Activated CD4-positive, alpha-beta T cell treated with anti-CD3 and anti-CD28 coated beads, Interleukin-2, Interleukin-4, amounts not matched to agents 100 ng/mL and 50 ng/mL, durations not matched to agents 16 hours and 8 hours (primary cell): ENCODE measurements at regions not wholly inside any gene's neighbourhood (a gene's known extent, or its start where the extent isn't known, plus 50 kb on each side); places are given as distances from the start of the nearest gene placed in this dataset.
"Not testable (repeated sequence)": the region's sequence is repeated elsewhere in the genome, so short reads cannot be mapped to it uniquely, and the experiment has no call there.

Source experiments
- DNase-seq: peaks from one replicate; pipeline ENCODE4 v3.0.0-alpha.2; 2020; ENCODE audit warnings: low spot score

DNA sequence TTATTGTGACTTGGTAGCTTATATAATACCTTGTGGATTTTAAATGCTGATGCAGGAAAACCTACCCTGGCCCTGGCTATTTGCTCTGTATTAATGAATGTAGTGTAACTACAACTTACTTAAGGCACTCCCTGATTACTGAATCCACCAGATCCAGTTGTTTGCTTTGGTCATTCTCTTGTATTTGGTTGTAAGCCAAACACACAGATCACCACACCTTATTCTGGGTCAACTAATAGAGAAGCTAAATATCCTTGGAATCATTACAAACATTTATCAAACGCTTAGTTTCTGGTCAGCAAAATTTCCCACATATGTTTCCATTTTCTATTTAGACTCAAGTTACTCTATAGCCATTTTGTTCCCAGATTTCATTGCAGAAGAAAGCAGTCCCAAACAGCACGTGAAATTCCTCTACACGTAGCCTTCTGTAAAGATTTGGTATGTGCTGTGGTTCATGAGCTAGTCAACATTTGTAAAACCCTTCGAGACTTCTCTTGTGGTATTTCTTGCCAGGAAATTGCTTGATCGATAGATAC, 322.6 kb downstream of the MEX3B start:
- no peak for DNase-seq

DNA sequence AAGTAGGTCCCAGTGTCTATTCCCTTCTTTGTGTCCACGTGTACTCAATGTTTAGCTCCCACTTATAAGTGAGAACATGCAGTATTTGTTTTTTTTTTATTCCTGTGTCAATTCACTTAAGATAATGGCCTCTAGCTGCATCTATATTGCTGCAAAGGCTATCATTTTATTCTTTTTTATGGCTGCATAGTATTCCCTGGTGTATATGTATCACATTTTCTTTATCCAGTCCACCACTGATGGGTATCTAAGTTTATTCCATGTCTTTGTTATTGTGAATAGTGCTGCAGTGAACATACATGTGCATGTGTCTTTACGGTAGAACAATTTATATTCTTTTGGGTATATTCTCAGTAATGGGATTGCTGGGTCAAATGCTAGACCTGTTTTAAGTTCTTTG, 329.4 kb downstream of the MEX3B start:
- not testable (repeated sequence) for DNase-seq

DNA sequence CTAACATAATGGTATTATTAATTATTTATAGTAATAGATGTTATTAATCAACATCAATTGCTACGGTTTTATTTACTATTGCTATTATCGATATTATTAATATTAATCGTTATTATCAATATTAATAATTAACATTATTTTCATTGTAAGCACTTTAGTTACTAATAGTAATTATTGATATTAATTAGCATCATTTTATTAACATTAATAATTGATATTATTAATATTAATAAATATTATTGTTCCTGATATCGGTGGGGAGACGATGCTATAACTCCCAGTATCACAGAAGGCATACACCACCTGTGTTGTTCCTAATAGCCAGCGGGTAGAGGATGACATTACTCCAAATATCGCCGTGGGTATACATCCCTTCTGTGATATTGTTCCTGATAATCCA, 335.5 kb downstream of the MEX3B start:
- no peak for DNase-seq

DNA sequence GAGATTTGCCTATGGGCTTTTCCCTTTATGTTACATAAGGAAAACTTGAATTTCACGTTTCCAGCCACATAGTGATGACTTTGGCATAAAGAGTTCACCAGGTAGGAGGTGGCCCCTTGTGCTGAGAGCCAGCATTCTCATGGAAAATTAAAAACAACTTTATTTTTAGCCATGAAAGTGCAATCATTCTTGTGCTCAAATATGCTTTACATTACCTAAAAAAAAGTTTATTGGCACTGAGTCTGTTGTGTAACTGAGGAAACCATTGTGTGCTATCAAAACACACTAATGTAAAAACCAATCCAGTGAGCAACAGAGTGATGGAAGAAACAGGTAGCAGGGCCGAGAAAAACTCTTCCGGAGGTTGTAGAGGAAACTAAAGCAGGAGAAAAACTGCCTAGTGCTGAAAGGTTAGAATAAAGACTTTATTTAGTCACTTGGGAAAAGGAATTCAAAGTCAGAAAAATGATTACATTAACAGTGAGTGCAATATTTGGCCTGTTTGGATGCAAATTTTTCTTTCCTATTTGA, 332.9 kb upstream of the TMC3 start:
- not testable (repeated sequence) for DNase-seq

DNA sequence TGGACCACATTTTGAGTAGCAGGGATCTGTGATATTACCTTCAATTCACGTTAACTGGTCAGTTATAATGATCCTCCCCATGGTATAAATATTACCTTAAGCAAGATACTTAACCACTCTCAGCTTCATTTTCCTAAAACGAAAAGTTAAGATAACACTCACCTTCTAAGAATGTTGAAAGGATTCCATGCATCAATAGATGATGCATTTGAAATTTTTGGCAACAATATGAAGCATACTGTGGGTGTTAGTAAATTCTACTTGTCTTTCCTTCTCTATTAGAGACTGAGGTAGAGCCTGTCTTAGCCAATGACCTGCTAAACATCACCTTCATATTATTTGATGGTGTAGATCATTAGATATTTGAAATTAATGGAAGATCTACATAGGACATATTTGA, 331.7 kb upstream of the TMC3 start:
- not testable (repeated sequence) for DNase-seq

DNA sequence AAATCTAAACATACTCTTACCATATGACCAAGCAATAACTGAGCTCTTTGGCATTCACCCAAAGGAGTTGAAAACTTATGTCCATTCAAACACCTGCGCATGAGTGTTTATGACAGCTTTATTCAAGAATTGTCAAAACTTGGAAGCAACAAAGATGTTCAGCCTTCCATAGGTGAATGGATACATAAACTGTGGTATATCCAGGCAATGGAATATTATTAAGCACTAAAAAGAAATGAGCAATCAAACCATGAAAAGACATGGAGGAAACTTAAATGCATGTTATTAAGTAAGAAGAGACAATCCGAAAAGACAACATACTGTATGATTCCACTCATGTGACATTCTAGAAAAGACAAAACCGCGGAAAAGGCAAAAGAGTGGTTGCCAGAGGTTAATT, 312.0 kb upstream of the TMC3 start:
- DNase-seq, result no peak

DNA sequence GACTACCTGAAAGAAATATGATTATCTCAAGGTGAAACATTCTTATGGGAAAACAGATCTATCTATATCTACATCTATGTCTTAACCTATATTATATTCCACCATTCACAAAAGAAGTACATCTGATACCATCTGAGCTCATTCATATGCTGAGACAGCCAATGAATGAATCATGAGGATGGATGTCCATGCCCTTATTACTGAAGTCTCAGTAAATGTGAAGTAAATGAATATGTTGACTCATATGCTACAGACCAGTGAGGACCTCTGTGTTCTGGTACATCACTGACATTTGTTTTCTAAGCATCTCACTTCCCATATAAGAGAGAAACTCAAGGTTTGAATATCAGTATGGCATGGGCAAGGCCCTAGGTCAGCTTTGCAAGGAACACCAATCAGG, 311.2 kb upstream of the TMC3 start:
- DNase-seq, result no peak

DNA sequence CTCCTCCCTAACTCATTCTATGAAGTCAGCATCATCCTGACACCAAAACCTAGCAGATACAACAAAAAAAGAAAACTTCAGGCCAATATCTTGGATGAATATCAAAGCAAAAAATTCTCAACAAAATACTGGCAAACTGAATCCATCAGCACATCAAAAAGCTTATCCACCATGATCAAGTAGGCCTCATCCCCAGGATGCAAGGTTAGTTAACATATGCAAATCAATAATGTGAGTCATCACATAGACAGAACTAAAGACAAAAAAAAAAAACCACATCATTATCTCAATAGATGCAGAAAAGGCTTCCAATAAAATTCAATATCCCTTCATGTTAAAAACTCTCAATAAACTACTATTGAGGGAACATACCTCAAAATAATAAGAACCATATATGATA, 306.8 kb upstream of the TMC3 start:
- no peak for DNase-seq

DNA sequence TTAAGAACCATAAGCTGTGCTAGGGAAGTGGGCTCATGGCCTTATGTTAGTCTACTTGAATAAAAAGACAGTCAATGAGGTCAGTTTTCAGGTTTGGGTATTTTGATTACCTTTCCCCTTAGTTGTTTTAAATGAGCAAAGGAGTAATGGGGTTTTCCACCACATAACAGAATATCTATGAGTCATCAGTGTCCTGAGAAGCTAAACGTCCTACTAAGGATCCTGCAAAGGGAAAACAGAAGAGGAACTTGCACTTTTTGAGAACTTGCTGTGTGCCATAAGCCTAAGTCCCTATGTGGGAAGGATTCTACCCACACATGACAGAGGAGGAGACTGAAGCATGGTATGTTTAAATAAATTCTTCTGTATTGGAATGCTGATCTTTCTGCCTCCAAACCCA, 292.8 kb upstream of the TMC3 start:
- DNase-seq, result no peak

DNA sequence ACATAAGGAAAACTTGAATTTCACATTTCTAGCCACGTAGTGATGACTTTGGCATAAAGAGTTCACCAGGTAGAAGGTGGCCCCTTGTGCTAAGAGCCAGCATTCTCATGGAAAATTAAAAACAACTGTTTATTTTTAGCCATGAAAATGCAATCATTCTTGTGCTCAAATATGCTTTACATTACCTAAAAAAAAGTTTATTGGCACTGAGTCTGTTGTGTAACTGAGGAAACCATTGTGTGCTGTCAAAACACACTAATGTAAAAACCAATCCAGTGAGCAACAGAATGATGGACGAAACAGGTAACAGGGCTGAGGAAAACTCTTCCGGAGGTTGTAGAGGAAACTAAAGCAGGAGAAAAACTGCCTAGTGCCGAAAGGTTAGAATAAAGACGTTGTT, 287.0 kb upstream of the TMC3 start:
- no peak for DNase-seq

DNA sequence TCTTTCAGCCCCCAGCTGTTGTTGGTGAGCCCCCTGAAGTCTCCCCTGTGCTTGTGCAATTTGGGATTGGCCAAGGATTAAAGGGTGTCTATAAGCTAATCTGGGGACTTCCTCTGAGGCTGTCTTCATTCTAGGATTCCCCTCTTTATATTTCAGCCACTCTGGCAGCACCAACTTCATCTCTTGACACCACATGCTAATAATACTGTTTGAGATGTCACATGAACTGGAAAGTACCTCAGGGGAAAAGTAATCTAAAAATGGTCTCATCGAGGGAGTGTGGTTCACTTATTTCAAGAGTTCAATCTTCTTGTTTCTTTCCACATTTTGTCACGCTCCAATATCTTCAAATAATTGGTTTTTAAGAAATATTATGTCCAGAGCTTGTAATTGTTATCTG, 279.2 kb upstream of the TMC3 start:
- DNase-seq, result no peak

DNA sequence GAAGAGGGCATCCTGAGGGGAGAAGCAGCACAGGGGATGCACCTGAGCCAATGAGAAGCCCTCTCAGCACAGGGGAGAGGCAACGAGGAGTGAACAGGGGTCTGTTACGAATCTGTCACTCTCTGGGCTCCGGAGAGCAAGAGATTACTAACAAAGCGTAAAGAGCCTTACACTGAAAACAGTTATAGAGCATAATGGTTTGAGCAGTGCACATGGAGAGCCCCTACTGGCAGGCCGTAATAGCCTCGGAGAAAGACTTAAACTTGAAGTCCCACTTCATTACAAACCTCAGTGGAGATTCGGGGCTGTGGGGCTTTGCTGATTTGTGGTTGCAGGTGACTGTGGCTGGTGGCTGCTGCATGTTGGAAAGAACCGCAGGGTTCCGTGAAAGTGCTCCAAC, 271.5 kb upstream of the TMC3 start:
- no peak for DNase-seq

DNA sequence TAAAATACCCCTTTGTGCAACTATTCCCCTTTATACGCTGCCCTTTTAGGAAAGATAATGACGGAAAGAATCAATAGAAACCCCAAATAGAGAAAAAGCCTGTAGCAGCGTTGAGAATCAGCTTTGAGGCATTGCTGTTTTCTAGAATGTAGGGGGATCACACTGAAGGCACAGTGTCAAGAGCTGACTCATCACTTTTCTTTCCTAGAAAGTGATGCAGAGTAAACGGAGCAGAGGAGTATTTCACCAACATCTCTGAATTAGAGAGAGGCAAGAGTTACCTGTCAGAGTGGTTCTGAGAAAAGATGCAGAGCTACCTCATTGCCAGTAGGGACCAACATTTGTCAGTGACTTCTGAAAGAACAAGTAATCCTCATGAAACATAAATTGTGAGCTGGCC, 269.8 kb upstream of the TMC3 start:
- DNase-seq, result no peak

DNA sequence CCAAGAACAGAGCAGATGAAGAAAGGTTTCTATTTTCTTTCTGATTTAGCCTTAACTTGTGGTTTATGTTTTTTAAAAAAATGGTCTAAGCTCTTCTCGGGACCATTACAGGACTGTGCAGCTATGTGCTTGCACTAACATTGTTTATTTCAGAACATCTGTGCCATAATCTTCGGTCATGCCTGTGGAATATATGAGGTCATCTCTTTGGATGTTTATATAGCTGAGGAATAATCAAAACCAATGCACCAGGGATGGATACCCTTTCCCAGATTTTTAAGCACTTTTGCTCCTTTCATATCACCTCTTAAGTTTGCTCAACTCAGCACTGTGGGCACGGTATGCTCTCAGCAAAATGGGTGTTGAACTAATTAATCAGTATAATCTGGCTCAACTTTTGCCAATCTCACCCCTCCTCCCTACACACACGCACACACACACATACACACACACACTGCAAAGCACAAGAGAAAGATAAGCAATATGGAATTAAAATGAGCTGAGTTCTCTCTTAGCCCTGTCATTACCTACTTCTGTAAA, 268.5 kb upstream of the TMC3 start:
- DNase-seq, result no peak

DNA sequence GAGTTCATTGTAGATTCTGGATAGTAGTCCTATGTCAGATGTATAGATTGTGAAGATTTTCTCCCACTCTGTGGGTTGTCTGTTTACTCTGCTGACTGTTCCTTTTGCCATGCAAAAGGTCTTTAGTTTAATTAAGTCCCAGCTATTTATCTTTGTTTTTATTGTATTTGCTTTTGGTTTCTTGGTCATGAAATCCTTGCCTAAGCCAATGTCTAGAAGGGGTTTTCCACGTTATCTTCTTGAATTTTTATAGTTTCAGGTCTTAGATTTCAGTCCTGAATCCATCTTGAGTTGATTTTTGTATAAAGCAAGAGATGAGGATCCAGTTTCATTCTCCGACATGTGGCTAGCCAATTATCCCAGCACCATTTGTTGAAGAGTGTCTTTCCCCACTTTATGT, 262.1 kb upstream of the TMC3 start:
- DNase-seq, result not testable (repeated sequence)

DNA sequence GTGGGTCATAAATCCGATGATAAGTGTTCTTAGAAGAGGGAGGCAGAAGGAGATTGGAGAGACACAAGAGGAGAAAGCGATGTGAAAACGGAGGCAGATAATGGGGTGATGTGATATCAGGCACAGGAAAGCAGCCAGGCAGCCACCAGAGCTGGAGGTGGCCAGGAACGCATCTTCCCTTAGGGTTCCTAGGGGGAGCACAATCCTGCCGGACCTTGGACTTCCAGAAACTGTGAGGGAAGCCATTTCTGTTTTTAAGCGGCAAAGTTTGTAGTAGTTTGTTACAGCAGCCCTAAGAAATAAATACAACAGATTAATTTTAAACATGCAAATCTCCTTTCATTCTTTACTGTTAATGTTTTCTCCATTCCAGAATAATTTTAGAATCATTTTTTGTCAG, 259.9 kb upstream of the TMC3 start:
- DNase-seq, result no peak

DNA sequence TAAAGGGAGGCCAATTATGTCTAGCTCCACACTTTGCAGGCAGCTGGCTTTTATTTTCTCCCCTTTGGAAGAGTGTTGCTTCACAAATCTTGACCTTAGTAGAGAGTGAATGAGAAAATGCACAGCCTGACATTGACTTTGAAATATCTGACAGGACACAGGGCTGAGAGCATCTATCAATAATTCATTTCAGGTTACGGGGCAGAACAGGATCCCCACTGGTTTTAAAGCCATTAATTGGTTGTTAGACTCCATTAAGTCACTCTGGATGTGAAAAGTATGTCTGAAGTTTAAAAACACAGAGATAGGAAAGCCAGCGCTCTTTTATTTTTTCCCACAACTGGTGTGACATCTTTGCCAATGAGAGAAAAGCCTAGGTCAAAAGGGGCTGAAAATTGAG, 251.9 kb upstream of the TMC3 start:
- DNase-seq, result no peak

DNA sequence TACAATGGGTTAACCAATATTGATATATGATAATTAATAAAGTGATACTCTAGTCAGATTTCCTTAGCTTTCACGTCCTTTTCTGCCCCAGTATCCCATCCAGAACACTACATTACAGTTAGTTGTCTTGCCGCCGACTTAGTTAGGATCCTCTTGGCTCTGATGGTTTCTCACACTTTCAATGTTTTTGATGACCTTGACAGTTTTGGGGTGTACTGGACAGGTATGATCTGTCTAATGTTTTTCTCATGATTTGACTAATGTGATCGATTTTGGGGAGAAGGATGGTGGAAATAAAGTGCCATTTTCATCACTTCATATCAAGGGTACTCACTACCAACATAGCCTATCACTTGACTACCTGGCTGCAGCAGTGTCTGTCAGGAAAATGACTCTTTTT, 245.0 kb upstream of the TMC3 start:
- DNase-seq, result no peak

DNA sequence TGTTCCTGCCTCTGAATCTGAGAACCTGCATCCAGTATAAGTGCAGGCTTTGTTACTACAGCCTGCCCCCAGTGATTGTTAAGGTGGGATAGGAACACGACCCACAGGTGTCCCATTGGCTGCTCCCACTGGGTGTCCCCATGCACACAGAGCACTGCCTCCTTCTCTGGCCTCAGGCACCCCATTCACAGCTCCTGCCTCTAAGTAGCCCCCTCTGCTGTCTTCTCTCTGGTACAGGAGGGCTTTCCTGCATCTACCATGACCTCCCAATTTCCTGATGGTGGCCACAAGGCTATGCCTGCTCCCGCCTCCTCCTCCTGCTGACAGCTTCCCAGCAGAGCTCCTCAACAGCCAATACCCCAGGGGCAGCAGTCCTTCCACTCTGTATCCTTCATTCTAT, 238.6 kb upstream of the TMC3 start:
- no peak for DNase-seq

DNA sequence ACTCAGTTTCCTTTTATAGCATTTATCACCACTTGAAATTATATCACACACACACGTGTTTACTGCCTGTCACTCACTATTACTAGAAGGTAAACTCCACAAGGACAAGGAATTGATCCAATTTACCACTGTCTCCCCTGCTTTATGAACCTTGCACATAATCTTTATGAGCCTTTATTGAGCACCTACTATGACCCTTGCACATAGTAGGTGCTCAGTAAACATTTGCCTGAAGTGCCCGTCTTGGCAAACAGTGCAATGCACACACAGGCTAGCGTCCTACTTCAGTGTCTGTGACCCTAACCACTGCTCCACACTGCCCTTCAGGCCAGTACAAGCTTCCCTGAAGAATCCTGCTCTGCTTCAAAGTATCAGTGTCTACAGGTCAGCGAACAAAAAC, 237.7 kb upstream of the TMC3 start:
- DNase-seq, result no peak

DNA sequence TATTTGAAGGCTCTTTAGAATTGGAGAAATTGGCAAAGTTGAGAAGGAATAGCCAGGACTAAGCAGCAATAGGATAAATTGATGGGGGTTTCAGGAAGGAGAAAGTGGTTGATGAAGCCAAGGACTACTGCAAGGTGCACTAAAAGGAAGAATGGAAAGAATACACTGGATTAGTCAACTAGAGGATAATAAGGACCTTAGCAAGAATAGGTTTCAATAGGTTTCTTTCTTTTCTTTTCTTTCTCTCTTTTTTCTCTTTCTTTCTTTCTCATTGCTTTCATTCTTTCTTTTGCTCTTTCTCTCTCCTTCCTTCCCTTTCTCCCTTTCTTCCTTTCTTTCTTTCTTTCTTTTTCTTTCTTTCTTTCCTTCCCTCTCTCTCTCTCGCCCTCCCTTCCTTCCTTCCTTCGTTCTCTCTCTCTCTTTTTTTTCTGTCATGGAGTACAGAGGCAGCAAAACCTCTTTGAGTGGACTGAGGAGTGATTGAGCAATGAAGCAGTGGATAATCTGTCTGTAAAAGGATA, 234.4 kb upstream of the TMC3 start:
- no peak for DNase-seq

DNA sequence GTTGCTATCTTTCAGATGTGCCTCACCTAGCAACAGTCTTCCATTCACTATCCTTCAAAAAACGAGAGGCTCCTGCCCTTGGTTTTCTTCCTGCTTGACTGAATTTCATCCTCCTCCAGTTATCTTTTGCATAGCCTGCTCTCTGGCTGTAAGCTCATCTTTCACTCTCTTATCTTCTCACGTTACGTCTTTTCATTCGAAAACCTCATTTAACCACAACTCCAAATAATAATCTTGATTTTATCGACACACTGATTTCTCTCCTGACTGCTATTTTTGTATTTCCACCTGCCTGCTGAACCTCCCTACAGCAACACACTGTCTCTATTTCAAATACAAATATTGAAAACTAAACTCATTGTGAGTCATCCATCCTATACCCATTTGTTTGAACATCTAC, 230.7 kb upstream of the TMC3 start:
- no peak for DNase-seq

DNA sequence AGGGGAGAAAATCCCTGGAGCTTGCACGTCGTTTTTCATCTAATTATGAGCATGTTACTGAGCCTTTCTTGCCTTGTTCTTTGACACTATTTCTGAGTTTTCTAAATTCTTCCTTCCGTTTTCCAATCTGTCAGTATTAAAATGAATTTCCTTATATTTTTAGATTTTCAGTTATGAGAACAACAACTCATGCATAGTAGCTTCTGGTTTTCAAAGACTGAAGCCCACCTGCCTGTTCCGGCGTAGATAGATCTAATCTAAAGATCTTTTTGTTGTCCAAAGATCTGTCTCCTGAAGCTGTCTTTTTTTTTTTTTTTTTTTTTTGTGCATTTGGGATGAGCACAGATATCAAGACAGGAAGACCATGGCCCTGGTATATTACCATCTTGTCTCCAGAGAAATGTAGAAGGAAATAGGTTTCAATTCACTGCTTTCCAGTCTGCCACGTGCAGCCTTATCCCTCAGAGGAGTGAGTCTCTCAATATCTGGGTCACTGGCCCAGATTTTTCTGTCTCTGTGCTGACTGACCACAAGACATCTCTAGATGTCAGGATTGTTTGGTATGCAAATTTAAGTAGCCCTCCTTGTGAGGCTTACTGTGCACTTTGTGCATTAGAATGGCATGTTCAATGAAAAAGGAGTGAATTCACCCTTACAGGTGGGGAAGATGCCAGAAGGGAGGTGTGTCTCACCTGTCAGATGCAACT, 222.3 kb upstream of the TMC3 start:
- no peak for DNase-seq

DNA sequence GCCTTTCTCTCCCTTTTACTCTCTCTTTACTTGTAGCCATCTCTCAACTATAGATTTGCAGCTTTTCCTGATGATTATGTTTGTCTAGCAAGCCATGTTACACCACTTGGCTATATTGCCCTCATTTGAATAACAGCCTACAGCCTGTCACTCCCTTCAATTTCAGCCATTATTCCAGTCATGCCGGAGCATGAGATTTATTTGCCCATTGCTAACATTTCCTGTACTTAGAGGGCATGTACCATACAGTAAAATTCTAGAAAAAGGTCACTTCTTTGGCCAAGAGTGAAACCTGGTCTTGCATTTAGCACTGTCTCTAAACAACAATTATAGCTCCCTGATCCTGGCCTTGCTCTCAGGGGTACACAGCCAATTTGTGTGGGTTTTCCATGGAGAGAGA, 221.7 kb upstream of the TMC3 start:
- DNase-seq, result no peak
